A549 (cell line): ENCODE measurements at regions not wholly inside any gene's neighbourhood (a gene's known extent, or its start where the extent isn't known, plus 50 kb on each side); places are given as distances from the start of the nearest gene placed in this dataset.

Experiments used
- ATAC-seq, 2 experiments: fragments of 200-7000 bp in 1 of 2; fragments of >200 bp in 1 of 2; cut with Nextera tagmentation in 1 of 2; cut with Tn5 transposase in 1 of 2; 3 replicates each; pipeline versions ENCODE4 v1.8.0 to v1.9.1; 2018 to 2020; ENCODE audit warnings: mild to moderate bottlenecking in 1 of 2, moderate library complexity in 1 of 2
- CTCF ChIA-PET: fragments of 300-600 bp; sonication (Branson Sonifier 250); formaldehyde crosslinking; extraction: SDS; loops from one replicate; lab custom pipeline; 2021; ENCODE audit warnings: antibody characterized with exemption, inconsistent platforms; lab: Yijun Ruan, JAX
- POLR2A ChIA-PET: fragments of 350-600 bp; formaldehyde crosslinking; extraction: SDS; loops from one replicate; lab custom pipeline; 2021; ENCODE audit warnings: antibody characterized with exemption, inconsistent platforms; lab: Yijun Ruan, JAX
- DNase-seq, 2 experiments: peaks; one replicate each; pipeline versions ENCODE4 v3.0.0 to v3.0.0-alpha.2; 2011 to 2016; ENCODE audit warnings: low read depth in 1 of 2, low spot score in 1 of 2
- FAIRE-seq: peaks from 2 replicates; lab custom pipeline; 2011; peaks lifted over from hg19 to GRCh38; lab: Jason Lieb, UNC
- H3K27ac ChIP-seq, 2 experiments: fragments of >200 bp; sonication (Bioruptor Twin); formaldehyde crosslinking; 3 replicates each; pipeline ENCODE4 v1.5.1; 2016 to 2017
- H3K4me1 ChIP-seq: fragments of >200 bp; sonication (Bioruptor Twin); formaldehyde crosslinking; 3 replicates; pipeline ENCODE4 v1.6.1; 2016
- H3K4me2 ChIP-seq: fragments of >200 bp; sonication (Bioruptor Twin); formaldehyde crosslinking; 3 replicates; pipeline ENCODE4 v1.6.1; 2016
- H3K4me3 ChIP-seq: fragments of >200 bp; sonication (Bioruptor Twin); formaldehyde crosslinking; 3 replicates; pipeline ENCODE4 v1.5.1; 2016
- H3K9me3 ChIP-seq: fragments of >200 bp; sonication (Bioruptor Twin); formaldehyde crosslinking; 3 replicates; pipeline ENCODE4 v1.6.1; 2016
- CHD2 ChIP-seq: fragments of 150-350 bp; IDR thresholded peaks from 2 replicates; pipeline ENCODE4 v1.6.1; 2014; ENCODE audit warnings: low read length; ENCODE audit not compliant: partially characterized antibody
- EHF ChIP-seq: fragments of 250-450 bp; sonication (Bioruptor Pico); IDR thresholded peaks from 2 replicates; pipeline ENCODE4 v1.5.0; 2020; ENCODE audit warnings: mild to moderate bottlenecking
- EP300 ChIP-seq, 2 experiments: fragments of >200 bp; sonication (Bioruptor Twin); formaldehyde crosslinking; IDR thresholded peaks; 2 replicates in 1 of 2; 3 replicates in 1 of 2; pipeline ENCODE4 v1.6.1; 2016 to 2017
- ESRRA ChIP-seq: fragments of 150-350 bp; IDR thresholded peaks from 2 replicates; pipeline ENCODE4 v1.6.1; 2014; ENCODE audit warnings: mild to moderate bottlenecking, low read length, borderline replicate concordance
- HDAC2 ChIP-seq: fragments of 200-600 bp; sonication (generic); IDR thresholded peaks from 2 replicates; pipeline ENCODE4 v1.6.1; 2016
- HOXB13 ChIP-seq: fragments of 250-450 bp; sonication (Bioruptor Pico); IDR thresholded peaks from 2 replicates; pipeline ENCODE4 v1.5.0; 2020; ENCODE audit warnings: low read depth, mild to moderate bottlenecking, moderate library complexity
- HOXB5 ChIP-seq: fragments of 250-450 bp; sonication (Bioruptor Pico); IDR thresholded peaks from 2 replicates; pipeline ENCODE4 v1.5.0; 2020; ENCODE audit warnings: mild to moderate bottlenecking, moderate library complexity
- JUN ChIP-seq, 2 experiments: fragments of >200 bp; sonication (Bioruptor Twin); formaldehyde crosslinking; IDR thresholded peaks; 2 replicates in 1 of 2; 3 replicates in 1 of 2; pipeline ENCODE4 v1.6.1; 2016 to 2017
- MAFK ChIP-seq: fragments of 450-650 bp; IDR thresholded peaks from 2 replicates; pipeline ENCODE4 v1.6.1; 2014; ENCODE audit not compliant: partially characterized antibody
- MYC ChIP-seq: IDR thresholded peaks from 2 replicates; pipeline ENCODE4 v1.6.1; 2012; ENCODE audit warnings: mild to moderate bottlenecking, inconsistent platforms, low read length, improper control_type of control experiment, borderline replicate concordance
- PHF8 ChIP-seq: fragments of 200-600 bp; sonication (generic); IDR thresholded peaks from 2 replicates; pipeline ENCODE4 v1.6.1; 2016; ENCODE audit warnings: low read depth, mild to moderate bottlenecking, antibody characterized with exemption, moderate library complexity, borderline replicate concordance
- POLR2AphosphoS2 ChIP-seq: conservative IDR thresholded peaks from 2 replicates; pipeline ENCODE4 v1.6.1; 2012; ENCODE audit warnings: low read length, improper control_type of control experiment, inconsistent platforms
- TP53 ChIP-seq: fragments of 250-450 bp; sonication (Bioruptor Pico); IDR thresholded peaks from 2 replicates; pipeline ENCODE4 v1.5.0; 2021; ENCODE audit warnings: mild to moderate bottlenecking, moderate library complexity
- ZFP36 ChIP-seq: fragments of 450-650 bp; IDR thresholded peaks from 2 replicates; pipeline ENCODE4 v1.6.1; 2014; ENCODE audit warnings: borderline replicate concordance; ENCODE audit not compliant: partially characterized antibody
- WGBS: methylation state at CpG from one replicate; pipeline ENCODE4 v1.1.6; 2017; ENCODE audit errors: missing lambda C conversion rate; 5-methylcytosine and 5-hydroxymethylcytosine counted together
- TF ChIP-seq, protein P1 (sequence below): fragments of >200 bp; sonication (Bioruptor Twin); formaldehyde crosslinking; IDR thresholded peaks from 3 replicates; pipeline ENCODE4 v1.6.1; 2016
- TF ChIP-seq, protein P2 (sequence below): fragments of >200 bp; sonication (Bioruptor Twin); formaldehyde crosslinking; IDR thresholded peaks from 2 replicates; pipeline ENCODE4 v1.6.1; 2016
- TF ChIP-seq, protein P3 (sequence below): fragments of 250-450 bp; sonication (Bioruptor Pico); IDR thresholded peaks from 2 replicates; pipeline ENCODE4 v1.5.0; 2021; ENCODE audit warnings: mild to moderate bottlenecking, moderate library complexity, borderline replicate concordance

DNA sequence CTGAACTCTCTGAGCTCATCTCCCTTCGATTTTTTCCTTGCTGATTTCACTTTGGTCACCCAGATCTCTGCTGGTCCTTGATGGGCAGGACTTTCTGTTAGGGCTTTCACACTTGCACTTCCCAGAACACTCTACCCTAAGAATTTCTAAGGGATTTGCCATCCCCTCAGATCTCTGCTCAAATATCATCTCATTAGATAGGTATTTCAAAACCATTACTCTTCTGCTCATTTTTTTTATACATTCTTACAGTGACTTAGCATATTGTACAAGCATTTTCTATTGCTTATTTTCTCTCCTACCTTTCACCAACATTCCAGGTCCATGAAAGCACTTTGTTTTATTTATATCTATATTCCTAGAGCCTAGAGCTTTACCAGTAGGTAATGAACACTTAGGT, 913.3 kb downstream of the PDHA2 start:
- H3K4me3 ChIP-seq = no peak overlapping the region
- FAIRE-seq (no peak), ATAC-seq (no peak), DNase-seq (no peak)
- no peak for TF ChIP-seq PHF8
- no peak for TF ChIP-seq ESRRA
- TF ChIP-seq JUN (IDR thresholded peaks at IDR 0.05) = no peak
- no peak for TF ChIP-seq HOXB5 (CRISPR knock-in tag)
- TF ChIP-seq CHD2 = no peak
- TF ChIP-seq MAFK = no peak
- CTCF ChIA-PET = no interaction called here
- no peak overlapping the region for H3K27ac ChIP-seq
- WGBS = 5% methylated on average over 1 of the region's 1 CpG
- POLR2A ChIA-PET = no interaction called here
- no peaks in the 10 kb centered on the region for H3K9me3 ChIP-seq
- H3K4me1 ChIP-seq = no peaks in the 10 kb centered on the region
- no peak overlapping the region for H3K4me2 ChIP-seq

DNA sequence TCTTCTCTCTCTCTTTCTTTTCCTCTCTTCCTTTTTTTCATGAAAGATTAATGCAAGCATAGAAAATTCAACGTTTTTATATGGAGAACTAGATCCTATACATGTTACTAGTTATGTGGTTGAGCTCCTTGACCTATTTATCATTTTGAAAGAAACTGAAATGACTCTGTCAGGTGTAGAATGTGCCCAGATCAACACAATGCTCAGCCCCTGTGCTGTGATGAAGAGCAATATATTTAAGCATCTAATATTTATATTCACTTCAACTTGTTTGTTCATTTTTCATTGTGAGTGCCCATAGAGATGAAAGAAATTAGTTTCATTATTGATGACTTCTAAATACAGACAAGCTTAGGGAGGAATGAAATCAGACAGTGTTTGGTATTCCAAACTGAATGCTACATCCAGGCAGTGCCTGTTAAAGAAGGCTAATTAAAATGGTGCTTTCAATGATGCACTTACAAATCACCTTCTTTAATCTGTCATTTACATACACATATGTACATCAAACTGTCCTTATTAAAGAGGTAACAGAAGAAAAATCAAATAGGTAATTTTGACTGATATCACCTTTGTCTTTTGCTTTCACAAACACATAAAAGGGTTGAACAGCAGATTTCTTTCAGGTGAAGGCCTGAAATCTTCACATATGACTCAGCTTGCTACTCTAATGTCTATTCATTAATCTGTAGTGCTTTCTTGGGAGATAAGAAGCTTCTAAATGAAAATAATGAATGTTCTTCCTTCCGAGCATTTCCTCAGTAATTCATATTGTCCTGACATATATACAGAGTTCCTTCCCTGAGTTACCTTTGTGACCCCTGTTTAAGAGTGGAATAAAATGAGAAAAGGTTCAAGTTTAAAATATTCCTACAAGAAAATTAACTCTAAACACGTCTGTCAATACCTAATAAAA, 915.9 kb downstream of the PDHA2 start:
- no peak for ATAC-seq
- Histone ChIP-seq H3K9me3 (no peaks in the 10 kb centered on the region), H3K27ac (no peak overlapping the region), H3K4me1 (no peaks in the 10 kb centered on the region)
- DNase-seq = no peak
- TF ChIP-seq MYC (no peak), HOXB13 (CRISPR knock-in tag) (no peak), POLR2AphosphoS2 (no peak), EP300 (IDR thresholded peaks at IDR 0.05) (no peak)
- TF ChIP-seq, protein P1, sequence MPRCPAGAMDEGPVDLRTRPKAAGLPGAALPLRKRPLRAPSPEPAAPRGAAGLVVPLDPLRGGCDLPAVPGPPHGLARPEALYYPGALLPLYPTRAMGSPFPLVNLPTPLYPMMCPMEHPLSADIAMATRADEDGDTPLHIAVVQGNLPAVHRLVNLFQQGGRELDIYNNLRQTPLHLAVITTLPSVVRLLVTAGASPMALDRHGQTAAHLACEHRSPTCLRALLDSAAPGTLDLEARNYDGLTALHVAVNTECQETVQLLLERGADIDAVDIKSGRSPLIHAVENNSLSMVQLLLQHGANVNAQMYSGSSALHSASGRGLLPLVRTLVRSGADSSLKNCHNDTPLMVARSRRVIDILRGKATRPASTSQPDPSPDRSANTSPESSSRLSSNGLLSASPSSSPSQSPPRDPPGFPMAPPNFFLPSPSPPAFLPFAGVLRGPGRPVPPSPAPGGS = no peak
- TF ChIP-seq, protein P2, sequence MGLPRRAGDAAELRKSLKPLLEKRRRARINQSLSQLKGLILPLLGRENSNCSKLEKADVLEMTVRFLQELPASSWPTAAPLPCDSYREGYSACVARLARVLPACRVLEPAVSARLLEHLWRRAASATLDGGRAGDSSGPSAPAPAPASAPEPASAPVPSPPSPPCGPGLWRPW = no peak
- TF ChIP-seq, all 56 proteins: peak for 0
- Histone ChIP-seq H3K4me3 (no peak overlapping the region), H3K4me2 (no peak overlapping the region)
- WGBS = 11% methylated on average over 3 of the region's 3 CpGs
- FAIRE-seq = no peak
- ChIA-PET POLR2A (no interaction called here), CTCF (no interaction called here)

DNA sequence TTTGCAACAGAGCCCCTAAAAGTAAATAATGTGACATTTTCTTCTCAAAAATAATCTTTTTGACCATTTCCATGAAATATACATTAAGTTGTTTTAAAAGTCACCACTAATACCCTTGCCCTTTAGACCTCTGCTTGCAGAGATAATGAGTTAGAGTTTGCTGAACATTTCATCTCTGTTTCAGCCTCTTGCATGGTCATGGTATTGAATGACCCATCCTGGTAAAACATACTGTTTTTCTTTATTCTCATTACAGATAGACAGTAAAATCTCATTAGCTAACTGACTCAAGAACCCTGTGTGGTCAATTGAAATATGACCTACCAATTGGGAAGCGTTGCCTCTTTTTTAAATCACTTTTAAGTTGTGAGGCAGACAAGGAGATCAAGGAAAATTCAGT, 916.7 kb downstream of the PDHA2 start:
- Histone ChIP-seq H3K4me1 (no peaks in the 10 kb centered on the region), H3K4me2 (no peak overlapping the region), H3K4me3 (no peak overlapping the region), H3K27ac (no peak overlapping the region), H3K9me3 (no peaks in the 10 kb centered on the region)
- ATAC-seq (no peak), DNase-seq (no peak), FAIRE-seq (no peak)
- CTCF ChIA-PET = no interaction called here
- POLR2A ChIA-PET = no interaction called here
- 11% methylated on average over 1 of the region's 1 CpG for WGBS
- TF ChIP-seq, protein P3, sequence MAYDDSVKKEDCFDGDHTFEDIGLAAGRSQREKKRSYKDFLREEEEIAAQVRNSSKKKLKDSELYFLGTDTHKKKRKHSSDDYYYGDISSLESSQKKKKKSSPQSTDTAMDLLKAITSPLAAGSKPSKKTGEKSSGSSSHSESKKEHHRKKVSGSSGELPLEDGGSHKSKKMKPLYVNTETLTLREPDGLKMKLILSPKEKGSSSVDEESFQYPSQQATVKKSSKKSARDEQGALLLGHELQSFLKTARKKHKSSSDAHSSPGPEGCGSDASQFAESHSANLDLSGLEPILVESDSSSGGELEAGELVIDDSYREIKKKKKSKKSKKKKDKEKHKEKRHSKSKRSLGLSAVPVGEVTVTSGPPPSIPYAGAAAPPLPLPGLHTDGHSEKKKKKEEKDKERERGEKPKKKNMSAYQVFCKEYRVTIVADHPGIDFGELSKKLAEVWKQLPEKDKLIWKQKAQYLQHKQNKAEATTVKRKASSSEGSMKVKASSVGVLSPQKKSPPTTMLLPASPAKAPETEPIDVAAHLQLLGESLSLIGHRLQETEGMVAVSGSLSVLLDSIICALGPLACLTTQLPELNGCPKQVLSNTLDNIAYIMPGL (CRISPR knock-in tag) = no peak
- TF ChIP-seq HDAC2 = no peak
- no peak for TF ChIP-seq EHF (CRISPR knock-in tag)
- TF ChIP-seq ZFP36 = no peak
- no peak for TF ChIP-seq TP53 (CRISPR knock-in tag)
